Activated CD4-positive, alpha-beta T cell treated with anti-CD3 and anti-CD28 coated beads, Interleukin-2, amount 50 U/mL, for 48 hours (primary cell): ENCODE measurements at regions not wholly inside any gene's neighbourhood (a gene's known extent, or its start where the extent isn't known, plus 50 kb on each side); places are given as distances from the start of the nearest gene placed in this dataset.
"Not testable (repeated sequence)": the region's sequence is repeated elsewhere in the genome, so short reads cannot be mapped to it uniquely, and the experiment has no call there.

Source experiments
- DNase-seq, 2 experiments: peaks; one replicate each; pipeline ENCODE4 v3.0.0-alpha.2; 2020

DNA sequence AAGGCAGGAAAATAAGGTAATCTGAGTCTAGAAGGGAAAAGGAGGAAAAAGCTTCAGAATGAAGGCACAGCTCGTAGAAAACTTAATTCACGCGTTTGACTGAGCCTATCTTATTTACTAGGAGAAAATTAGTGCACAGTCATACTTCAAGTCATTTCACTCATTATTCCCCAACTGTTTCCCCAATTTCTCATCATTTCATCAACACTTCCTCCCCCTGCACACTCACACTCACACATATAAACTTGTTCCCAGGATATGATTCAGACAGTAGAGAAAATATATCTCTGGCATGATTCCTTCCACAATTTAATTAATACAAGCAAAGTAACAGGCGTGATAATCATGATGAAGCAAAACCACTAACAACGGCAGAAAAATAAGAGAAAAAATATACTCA lies 94.5 kb upstream of the F13A1 start:
- DNase-seq = no peak

DNA sequence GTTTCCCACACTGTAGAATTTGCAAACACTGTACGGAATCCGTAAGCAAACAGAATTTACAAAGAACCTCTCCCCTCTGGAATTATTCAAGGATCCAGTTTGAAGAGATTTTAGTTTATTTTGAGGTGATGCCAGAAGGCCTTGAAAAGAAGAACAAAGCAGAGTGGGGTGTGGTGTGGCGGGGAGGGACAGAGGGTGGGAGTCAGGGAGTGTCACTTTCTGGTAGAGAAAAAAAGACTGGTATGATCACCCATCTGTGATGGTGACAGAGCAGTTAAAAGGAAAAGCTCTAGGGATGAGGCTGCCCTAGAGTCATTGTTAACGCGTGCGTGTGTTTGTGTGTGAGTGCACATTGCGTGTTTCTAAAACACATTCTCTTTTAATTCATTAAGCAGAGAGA lies 97.0 kb upstream of the F13A1 start:
- no peak for DNase-seq

DNA sequence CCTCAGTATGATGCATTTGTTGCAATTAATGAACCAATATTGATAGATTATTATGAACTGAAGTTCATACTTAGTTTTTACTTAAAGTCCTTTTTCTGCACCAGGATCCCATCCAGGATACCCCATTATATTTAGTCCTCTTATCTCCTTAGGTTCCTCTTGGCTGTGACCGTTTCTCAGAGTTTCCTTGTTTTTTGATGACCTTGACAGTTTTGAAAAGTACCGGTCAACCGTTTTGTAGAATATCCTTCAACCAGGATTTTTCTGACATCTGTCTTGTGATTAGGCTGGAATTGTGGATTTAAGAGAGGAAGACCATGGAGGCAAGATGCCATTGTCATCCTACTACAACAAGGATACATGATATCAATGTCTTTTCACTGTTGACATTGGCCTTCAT lies 98.0 kb upstream of the F13A1 start:
- DNase-seq = no peak

DNA sequence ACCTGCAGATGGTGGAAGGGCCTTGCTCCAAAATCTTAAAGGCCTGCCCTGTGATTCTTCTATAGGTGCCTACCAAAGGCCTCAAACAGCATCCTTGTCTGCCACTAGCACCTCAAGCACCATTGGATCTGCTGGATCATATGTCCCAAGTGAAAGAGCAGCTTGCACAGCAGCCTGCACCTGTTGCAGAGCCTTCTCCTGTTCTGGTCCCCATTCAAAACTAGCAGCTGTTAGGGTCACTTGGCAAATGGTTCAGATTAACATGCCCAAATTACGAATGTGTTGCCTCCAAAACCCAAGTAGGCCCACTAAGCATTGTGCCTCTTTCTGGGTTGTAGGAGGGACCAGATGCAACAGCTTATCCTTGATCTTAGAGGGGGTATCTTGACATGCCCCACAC lies 99.6 kb upstream of the F13A1 start:
- no peak for DNase-seq

DNA sequence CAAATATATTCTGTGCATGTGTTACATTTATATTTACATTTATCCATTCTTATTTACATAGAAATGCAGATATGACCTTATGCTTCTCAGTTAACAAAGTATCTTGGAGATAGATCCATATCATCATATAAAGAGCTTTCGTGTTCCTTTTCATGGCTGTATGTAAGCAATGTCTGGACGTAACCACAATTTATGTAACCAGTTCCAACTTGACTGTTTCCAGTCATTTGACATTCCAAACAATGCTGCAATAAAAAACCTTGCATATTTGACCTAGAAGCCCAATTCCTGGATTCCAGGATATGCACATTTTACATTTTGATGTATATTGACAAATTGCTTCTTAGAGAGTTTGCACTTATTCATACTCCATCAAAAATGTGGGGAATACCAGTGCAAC lies 113.7 kb upstream of the F13A1 start:
- DNase-seq = no peak

DNA sequence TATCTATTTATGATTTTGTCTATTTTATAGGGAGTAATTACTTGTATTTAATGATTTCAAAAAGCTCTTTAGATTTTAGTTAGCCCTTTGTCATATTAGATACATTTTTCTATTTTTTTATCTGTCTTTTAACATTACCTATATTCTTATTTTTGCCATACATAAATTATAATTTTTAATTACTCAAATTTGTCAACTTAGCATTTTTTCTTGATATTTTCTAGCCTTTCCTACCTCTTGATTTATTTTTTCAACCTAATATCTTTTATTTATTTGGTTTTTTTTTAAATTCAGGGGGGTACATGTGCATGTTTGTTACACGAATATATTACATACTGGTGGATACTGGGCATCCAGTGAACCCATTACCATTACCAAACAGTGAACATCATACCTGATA lies 114.3 kb upstream of the F13A1 start:
- DNase-seq = no peak

DNA sequence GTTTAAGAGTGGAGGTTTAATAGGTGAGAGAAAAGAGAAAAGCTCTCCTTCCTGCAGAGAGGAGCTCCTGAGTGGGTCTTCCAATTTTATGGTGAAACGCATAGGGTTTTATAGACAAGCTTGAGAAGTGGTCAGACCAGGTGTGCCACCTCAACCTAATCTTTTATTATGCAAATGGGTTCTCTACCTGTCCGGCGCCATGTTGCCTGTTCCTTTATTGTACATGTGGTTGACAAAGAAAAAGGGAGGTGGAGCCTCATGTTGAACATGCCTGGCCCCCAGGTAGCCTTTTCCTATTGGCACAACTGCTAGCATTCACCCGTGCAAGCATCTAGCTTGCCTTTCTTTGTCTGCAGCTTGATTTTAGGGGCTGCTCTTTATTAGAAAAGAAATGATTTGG lies 115.9 kb upstream of the F13A1 start:
- DNase-seq = no peak

DNA sequence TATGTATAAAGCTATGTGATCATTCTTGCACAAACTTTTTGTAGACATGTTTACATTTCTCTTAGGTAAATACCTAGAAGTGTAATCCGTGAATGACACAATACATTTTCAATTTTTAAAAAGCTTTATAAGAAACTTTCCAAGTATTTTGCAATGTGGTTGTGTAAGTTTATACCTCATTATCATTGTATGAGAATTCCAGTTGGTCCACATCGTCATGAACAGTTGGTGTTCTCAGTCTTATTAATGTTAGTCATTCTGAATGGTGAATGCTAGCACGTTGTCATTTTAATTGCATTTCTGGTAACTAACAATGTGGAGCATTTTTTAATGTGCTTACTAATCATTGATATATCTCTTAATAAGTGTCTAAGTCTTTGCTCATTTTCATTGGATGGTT lies 116.5 kb upstream of the F13A1 start:
- DNase-seq = no peak

DNA sequence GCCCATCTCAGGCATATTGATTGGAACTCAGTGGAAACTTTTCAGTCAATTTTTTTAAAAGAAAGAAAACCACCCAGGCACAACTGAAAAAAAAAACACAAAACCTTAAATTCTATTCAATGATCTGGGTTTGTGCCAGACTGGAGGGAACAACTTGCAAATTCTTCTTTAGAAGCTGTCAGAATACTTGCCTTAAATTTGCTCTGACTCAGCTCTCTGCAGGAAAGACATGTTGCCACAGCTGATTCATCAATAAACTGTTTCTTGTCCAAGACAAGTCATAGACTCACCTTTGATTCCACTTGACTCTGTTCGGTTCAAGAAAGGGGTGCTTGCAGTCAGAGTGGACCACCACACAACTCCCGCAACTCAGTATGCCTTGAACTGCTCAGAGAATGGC lies 117.8 kb upstream of the F13A1 start:
- no peak for DNase-seq

DNA sequence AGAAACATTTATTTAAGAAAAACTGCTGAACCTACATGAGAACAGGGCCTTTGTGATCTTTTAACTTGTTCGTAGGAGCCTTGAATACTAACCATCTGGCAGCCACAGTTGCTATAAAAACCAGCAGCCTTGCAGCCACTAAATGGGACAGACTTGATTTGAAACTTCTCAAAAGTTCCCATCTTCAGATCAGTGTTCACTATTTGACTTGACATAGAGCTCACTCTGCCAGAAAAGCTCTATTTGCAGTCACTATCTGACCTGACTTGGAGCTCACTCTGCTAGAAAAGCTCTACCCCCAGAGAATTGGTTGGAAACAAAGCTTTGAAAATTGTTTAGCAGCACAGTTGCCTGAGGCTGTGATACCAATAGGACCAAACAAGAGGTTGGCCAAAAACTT lies 119.3 kb upstream of the F13A1 start:
- DNase-seq = no peak

DNA sequence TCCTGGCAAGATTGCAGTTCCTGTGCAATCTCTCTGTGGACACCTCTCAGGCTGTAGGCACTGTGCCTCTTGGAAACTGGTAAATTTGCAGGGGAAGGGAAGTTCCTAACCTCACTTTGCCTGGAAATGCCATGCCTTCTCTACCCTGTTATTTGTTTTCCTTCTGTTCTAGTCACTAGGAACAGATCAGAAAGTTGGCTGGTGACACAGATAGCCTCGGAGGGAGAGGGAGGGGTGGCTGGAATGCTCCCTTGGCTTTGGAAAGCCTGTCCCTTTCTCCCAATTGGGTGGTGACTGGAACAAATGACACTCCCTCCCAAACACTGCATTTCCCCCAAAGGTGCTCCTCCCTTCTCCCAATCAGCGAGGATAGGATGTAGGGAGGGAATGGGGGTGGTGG lies 131.5 kb upstream of the F13A1 start:
- no peak for DNase-seq

DNA sequence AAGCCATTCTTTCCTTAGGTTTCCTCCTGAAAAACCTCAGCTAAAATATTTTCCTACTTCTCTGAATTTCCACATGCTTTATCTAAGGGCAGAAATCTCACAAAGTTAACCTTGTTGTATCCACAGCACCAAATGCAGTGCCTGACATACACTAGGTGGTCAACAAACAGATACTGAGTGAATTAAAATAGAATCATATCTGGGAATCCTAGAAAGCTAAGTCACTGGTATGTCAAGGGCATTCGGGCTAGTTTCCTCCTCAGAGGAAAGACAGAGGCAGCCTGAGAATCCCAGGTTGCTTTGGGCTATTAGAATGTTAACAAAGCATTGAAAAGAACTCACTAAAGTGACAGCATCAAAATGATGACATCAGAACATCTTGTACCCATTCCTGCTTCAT lies 132.7 kb upstream of the F13A1 start:
- no peak for DNase-seq

DNA sequence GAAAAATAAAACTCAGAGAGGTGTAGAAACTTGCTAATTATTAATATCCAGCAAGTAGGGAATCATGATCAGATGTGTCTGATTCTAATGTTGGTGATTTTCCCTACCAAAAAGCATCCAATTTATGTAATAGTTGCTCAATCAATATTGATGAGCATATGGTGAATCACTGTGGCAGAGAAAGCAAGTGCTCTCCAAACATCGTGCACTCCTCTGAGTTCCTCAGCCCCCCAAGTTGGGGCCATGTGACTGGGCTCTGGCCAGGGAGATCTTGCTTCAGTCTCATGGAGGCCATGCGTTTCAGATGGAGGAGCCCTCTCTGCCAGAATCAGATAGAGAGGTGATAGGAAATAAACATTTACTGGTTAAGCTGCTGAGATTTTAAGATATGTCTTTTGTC lies 133.2 kb upstream of the LY86 start:
- DNase-seq = no peak

DNA sequence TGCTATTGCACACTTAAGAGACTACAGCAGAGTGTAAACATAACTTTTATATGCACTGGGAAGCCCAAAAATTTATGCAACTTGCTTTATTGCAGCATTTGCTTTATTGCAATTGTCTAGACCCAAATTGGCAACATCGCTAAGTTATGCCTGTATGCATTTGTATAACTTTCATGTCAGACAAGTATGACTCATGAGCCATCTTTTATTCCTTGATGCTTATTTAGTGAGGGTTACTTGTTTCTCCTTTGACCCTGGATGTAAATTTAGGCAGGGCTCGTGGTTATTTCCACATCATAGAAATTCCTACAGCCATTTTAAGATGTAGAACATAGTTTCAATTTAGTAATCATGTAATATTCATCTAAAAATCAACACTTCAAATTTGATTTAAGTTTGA lies 130.3 kb upstream of the LY86 start:
- no peak for DNase-seq

DNA sequence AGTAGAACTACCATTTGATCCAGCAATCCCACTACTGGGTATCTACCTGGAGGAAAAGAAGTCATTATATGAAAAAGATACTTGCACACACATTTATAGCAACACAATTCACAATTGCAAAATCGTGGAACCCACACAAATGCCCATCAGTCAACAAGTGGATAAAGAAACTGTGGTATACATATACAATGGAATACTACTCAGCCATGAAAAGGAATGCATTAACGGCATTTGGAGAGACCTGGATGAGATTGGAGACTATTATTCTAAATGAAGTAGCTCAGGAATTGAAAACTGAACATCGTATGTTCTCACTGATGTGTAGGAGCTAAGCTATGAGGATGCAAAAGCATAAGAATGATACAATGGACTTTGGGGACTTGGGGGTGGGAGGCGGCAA lies 128.6 kb upstream of the LY86 start:
- DNase-seq = not testable (repeated sequence)

DNA sequence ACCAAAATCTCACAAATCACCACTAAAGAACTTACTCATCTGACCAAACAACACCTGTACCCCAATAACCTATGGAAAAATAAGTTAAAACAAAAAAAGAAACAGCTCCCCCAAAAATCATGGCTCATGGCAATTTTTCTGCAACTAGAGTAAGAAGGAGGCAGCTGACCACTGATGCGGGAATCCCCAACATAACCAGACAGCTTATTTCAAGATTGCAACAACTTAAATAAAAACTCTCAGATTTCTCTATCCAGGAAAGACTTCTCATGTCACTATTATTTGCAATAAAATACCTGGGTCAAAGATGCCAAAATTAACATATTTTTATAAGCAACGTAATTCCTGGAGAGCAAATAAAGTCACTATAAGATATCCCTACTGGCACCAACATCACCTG lies 128.1 kb upstream of the LY86 start:
- DNase-seq = no peak

DNA sequence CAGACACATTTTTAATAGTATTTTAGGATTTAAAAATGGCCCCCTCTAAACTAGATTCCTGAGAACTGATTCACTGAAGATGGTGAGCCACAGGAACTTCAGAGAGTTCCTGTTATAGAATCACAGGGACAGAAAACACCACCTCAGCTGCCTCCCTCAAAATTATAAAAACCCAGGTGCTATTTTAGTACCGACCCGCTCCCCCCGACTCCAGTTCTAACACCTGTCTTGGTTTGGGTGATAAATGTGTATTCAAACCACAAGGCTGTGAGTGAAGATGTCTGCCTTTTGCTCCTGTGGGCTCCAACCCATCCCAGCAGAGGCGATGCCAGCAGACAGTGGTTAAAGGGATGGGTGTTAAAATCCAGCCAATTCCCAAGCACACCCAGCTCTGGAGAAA lies 127.4 kb upstream of the LY86 start:
- DNase-seq = no peak

DNA sequence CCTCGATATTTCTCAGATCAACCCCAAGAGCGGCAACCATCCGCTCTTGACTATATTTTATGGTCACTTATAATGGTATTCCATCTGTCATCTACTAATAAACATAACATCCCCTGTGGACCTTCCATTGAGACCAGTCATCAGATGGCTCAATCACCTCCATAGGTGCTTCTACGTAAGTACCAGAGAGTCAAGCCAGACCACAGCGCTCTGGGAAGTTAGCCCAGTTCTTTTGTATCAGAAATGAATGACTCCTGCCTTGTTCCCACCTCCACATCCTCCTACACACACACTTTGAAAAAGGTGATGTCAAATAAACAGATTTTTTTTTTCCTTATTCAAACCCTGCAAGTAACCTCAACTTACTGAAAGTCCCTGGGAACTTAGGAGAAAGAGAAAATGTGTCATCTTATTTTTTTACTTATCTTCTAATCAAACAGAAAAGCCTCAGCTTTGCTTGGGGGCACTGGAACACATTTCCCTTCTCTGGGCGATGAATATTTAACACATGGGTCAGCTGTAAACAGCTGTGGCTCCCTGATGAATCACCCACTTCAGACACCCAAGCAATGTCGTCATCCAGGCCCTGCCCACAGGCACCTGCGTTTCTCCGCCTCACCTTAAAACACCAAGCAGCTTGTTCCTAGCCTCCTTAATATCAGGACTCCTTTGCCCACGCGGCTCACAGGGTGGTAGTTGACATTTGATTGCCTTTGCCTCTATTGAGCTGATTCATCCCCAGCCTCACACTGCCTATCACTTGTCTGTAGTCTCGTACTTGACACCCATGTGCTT lies 121.4 kb upstream of the LY86 start:
- DNase-seq = no peak

DNA sequence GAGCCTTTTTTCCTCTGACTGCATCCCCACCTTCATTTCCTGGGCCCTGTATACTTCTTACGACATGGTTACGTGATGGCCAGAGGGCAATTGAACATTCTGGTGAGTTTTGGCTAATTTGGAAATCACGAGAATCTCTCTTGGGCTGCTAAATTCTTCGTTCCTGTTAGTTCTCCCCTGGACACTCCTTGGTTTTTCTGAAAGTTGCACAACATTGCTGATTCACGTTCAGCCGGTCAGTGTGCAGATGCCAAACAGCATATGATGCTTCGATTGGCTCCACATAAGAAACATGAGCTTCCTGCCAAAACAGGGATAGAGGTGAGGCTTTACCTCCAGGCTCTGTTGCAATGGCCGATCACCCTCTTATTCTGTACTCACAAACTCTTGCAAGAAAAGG lies 119.4 kb upstream of the LY86 start:
- DNase-seq = no peak

DNA sequence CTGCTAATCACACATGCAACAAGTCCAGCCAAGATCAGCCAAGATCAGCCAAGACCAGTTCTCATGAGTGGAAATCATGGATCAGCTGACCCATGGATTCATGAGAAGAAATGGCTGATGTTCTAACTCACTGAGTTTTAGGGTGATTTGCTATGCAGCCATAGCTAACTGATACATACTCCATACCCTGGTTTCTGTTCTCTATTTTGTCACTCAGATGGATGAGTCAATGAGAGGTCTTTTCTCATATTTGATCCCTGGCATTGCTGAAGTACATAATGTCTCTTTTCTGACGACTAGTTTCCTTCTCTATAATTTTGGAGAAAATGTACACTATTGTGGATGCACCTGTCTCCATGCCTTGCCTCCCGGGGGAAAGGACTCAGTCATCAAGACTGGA lies 118.4 kb upstream of the LY86 start:
- DNase-seq = no peak

DNA sequence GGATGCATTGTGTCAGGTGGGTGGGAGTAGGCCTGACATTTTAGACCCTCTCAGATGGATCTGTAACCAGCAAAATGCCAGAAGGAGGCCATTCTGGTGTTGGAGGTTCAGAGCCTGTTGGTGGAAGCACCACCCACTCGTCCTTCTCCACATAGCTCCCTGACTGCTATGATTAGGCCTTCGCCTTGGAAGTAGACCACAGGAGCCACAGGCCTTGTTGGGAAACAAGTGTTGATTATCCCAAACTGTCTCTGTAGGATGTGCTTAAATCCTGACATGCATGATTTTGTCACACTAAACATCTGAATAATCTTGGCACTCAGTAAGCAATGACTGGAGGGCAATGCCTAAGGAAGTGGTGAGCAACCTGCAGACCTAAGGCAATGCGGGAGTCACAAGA lies 117.2 kb upstream of the LY86 start:
- DNase-seq = no peak

DNA sequence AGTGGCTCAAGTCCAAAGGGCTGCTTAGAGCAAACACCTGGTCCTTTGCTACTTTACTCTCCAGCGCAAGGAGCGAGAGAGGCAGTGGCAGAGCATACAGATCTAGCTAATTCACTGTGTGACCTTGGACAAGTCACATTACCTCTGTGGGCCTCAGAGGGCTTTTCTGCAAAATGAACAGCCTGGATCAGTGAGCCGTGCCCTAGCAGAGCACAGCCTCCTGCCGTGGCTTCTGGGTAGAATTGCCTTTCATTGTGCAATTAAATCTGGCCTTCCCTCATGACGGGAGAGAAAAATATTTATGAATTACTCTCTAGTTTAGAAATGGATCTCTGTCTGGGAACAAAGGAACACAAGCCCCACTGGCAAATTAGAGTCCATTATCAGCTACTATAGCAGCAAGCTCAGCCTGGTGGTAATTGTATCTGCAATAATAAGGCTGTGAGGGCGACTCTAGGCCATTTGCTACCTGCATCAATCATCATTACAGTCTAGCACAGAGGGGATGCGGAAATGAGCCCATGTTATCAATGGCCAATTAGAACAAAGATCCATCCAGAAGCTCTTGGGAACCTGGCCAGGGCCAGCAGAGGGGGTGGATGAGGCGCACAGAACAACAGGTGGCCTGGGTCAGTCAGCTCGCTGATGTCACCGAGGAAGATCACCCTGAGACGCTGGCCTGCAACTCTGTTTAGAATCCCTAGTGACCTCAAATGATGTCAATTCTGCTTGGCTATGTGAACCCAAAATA lies 114.2 kb upstream of the LY86 start:
- no peak for DNase-seq

DNA sequence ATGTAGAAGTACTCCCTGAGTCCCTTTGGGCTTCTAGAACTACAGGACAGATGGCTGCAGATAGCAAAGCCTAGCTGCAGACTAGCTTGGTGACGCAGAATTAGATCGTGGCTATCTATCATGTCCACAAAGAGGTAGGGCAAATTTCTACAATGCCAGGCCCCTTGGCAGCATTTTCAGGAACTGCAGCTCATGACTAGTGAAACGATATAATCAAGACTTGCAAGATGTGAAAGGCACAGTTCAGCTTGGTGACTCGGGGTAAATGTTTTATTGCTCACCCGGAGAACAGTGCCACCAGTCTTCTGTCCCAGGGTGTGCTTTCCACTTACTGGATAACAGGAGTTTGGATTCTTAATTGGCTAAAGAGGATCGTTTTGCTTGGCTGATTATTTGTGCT lies 108.7 kb upstream of the LY86 start:
- DNase-seq = no peak

DNA sequence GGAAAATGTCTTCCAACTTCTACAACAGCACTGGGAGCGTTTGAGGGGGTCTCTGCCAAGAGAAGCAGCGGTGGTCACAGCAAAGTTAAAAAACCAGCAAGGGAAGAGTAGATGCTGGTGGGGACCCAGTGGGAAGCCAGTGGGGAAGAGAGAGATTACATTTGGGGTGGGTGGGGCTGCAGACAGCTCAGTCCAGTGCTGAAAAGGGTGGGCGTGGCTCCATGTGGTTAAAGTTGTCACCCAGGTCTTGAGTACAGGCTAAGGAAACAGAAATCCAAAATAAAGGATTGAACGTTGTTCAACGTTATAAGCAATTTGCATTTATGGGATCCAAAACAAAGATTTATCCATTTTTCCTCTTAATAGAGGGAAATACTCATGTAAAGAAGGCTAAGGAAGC lies 106.3 kb upstream of the LY86 start:
- DNase-seq = no peak

DNA sequence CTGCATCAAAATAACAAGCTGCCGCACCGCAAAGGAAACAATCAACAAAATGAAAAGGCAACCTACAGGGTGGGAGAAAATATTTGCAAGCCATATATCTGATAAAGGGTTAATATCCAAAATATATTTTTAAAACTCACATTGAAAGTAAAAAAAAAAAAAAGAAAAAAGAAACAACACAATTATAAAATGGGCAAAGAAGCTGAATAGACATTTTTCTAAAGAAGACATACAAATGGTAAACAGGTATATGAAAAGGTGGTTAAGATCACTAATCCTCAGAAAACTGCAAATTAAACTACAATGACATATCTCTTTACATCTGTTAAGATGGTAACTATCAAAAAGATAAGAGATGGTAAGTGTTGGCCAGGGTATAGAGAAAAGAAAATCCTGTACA lies 105.4 kb upstream of the LY86 start:
- no peak for DNase-seq
